IPS-18a (cell line): ENCODE measurements at regions not wholly inside any gene's neighbourhood (a gene's known extent, or its start where the extent isn't known, plus 50 kb on each side); places are given as distances from the start of the nearest gene placed in this dataset.

Experiments
- H3K27ac ChIP-seq: one replicate; pipeline ENCODE4 v1.5.1; 2013; ENCODE audit warnings: low read length
- H3K27me3 ChIP-seq: one replicate; pipeline ENCODE4 v1.6.1; 2013; ENCODE audit warnings: mild to moderate bottlenecking, low read length; ENCODE audit not compliant: control insufficient read depth, insufficient read depth
- H3K36me3 ChIP-seq: one replicate; pipeline ENCODE4 v1.6.1; 2013; ENCODE audit warnings: low read depth, low read length; ENCODE audit not compliant: control insufficient read depth
- H3K4me1 ChIP-seq: one replicate; pipeline ENCODE4 v1.6.1; 2013; ENCODE audit warnings: low read depth, low read length; ENCODE audit not compliant: control insufficient read depth
- H3K4me3 ChIP-seq: one replicate; pipeline ENCODE4 v1.5.1; 2013; ENCODE audit warnings: low read length
- H3K9ac ChIP-seq: one replicate; pipeline ENCODE4 v1.6.1; 2013; ENCODE audit warnings: mild to moderate bottlenecking, low read length, moderate library complexity
- H3K9me3 ChIP-seq: one replicate; pipeline ENCODE4 v1.6.1; 2013; ENCODE audit warnings: low read depth, low read length; ENCODE audit not compliant: control insufficient read depth

GRCh38 chr15:96031426-96032110 is 298.9 kb upstream of the NR2F2 start:
- H3K27me3 ChIP-seq, result no peaks in the 10 kb centered on the region
- H3K4me3 ChIP-seq, result no peak overlapping the region
- no peaks in the 10 kb centered on the region for H3K36me3 ChIP-seq
- no peak overlapping the region for H3K27ac ChIP-seq
- H3K9me3 ChIP-seq, result no peaks in the 10 kb centered on the region
- peaks cover 9% of the 10 kb centered on the region for H3K4me1 ChIP-seq
- H3K9ac ChIP-seq, result no peak overlapping the region

GRCh38 chr15:96035091-96035490 is 295.4 kb upstream of the NR2F2 start:
- Histone ChIP-seq H3K27ac (no peak overlapping the region), H3K9ac (no peak overlapping the region), H3K4me1 (peaks cover 15% of the 10 kb centered on the region), H3K4me3 (no peak overlapping the region), H3K9me3 (no peaks in the 10 kb centered on the region), H3K36me3 (no peaks in the 10 kb centered on the region), H3K27me3 (peaks cover 15% of the 10 kb centered on the region)

DNA sequence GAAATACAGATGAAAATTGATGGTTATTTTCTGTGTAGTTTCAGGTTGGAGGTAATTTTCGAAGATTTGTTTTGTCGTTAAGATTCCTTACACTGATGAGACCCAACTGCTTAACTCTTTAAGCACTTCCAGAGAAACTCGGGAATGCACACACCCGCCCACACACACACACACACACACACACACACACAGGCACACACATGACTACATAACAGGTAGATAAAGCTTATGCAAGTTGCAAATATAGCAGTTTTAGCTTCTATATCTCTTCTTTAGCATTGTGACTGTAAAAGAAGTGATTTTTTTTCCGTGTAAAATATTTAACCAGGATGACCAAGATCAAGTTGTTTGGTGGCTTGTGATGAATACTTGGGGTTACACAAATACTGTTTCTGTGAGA is 294.9 kb upstream of the NR2F2 start:
- Histone ChIP-seq H3K27ac (no peak overlapping the region), H3K4me3 (no peak overlapping the region), H3K27me3 (peaks cover 15% of the 10 kb centered on the region), H3K9me3 (no peaks in the 10 kb centered on the region), H3K9ac (no peak overlapping the region), H3K4me1 (peaks cover 15% of the 10 kb centered on the region), H3K36me3 (no peaks in the 10 kb centered on the region)

DNA sequence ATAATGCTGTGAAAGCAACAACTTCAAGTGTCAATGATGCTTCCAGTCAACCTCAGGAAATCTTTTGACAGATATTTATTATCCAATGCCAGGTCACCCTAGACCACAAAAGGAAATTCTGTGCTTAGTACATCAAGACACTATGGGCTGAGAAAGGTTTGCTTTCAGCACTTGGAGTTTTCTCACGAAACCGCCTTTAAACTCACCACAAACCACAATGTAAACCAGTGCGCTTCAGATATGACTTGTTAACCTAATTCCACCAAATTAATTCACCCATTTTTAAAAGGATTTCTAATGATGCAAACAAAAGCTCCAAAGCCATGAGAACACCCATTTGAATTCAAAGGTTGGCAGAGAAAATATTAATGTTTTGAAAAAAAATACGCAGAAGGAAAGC is 292.9 kb upstream of the NR2F2 start:
- H3K4me3 ChIP-seq, result no peak overlapping the region
- H3K9me3 ChIP-seq, result no peaks in the 10 kb centered on the region
- no peak overlapping the region for H3K27ac ChIP-seq
- peaks cover 15% of the 10 kb centered on the region for H3K4me1 ChIP-seq
- H3K9ac ChIP-seq, result no peak overlapping the region
- H3K36me3 ChIP-seq, result no peaks in the 10 kb centered on the region
- peaks cover 15% of the 10 kb centered on the region for H3K27me3 ChIP-seq

DNA sequence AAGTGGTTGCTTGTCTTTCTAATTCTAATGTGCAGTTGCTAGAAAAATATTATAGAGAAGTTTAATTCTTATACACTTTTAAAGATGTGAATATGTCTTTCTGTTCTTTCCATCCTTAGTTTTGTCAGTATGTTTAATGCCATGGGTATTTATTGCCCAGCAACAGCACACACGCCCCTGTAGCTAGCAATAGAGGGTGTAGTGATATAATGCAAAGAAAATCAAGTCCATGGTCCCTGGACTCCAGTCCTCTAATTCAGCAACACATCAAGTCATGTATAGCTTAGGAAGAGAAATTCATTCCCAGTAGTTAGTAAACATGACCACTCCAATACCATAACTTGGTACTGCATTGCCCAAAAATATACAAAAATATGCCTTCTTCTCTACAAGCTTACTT is 292.4 kb upstream of the NR2F2 start:
- peaks cover 15% of the 10 kb centered on the region for H3K4me1 ChIP-seq
- H3K9me3 ChIP-seq, result no peaks in the 10 kb centered on the region
- H3K27me3 ChIP-seq, result peaks cover 15% of the 10 kb centered on the region
- no peaks in the 10 kb centered on the region for H3K36me3 ChIP-seq
- no peak overlapping the region for H3K27ac ChIP-seq
- no peak overlapping the region for H3K4me3 ChIP-seq
- no peak overlapping the region for H3K9ac ChIP-seq

- Histone ChIP-seq H3K36me3 (no peaks in the 10 kb centered on the region), H3K4me1 (peaks cover 15% of the 10 kb centered on the region), H3K27me3 (peaks cover 15% of the 10 kb centered on the region), H3K4me3 (no peak overlapping the region), H3K9me3 (no peaks in the 10 kb centered on the region), H3K9ac (no peak overlapping the region), H3K27ac (no peak overlapping the region)
Observed at GRCh38 chr15:96038650-96039049, 291.9 kb upstream of the NR2F2 start.

GRCh38 chr15:96041982-96042733 is 288.3 kb upstream of the NR2F2 start:
- no peak overlapping the region for H3K27ac ChIP-seq
- H3K27me3 ChIP-seq, result peaks cover 15% of the 10 kb centered on the region
- H3K36me3 ChIP-seq, result no peaks in the 10 kb centered on the region
- no peak overlapping the region for H3K9ac ChIP-seq
- peaks cover 3% of the 10 kb centered on the region for H3K4me1 ChIP-seq
- no peaks in the 10 kb centered on the region for H3K9me3 ChIP-seq
- H3K4me3 ChIP-seq, result no peak overlapping the region

DNA sequence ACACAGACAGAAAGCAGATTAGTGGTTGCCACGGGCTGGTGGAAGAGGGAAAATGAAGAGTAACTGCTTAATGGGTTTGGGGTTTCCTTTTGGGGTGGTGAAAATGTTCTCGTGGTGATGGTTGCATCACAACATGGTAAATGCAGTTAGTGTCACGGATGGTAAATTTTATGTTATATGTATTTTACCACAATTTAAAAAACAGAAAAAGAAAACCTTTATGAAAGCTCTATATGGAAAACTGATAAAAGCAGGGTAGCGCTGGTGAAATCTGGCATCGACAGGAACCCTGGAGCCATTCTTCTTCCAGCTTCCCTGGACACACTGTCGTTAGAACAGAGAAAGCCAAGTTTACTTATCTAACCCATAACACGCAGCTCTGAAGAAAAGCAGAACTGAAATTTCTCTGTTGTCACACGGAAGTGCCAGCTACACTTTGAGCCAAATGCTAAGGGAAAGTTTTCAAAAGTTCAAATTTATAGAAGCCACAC is 287.7 kb upstream of the NR2F2 start:
- Histone ChIP-seq H3K9ac (no peak overlapping the region), H3K4me3 (no peak overlapping the region), H3K36me3 (no peaks in the 10 kb centered on the region), H3K4me1 (peaks cover under 1% of the 10 kb centered on the region), H3K27ac (no peak overlapping the region), H3K9me3 (no peaks in the 10 kb centered on the region), H3K27me3 (peaks cover 15% of the 10 kb centered on the region)

GRCh38 chr15:96043591-96044171 is 286.8 kb upstream of the NR2F2 start:
- H3K27me3 ChIP-seq, result peaks cover 10% of the 10 kb centered on the region

GRCh38 chr15:96046620-96047240 is 283.8 kb upstream of the NR2F2 start:
- no peak overlapping the region for H3K27ac ChIP-seq
- H3K9me3 ChIP-seq, result no peaks in the 10 kb centered on the region
- no peak overlapping the region for H3K9ac ChIP-seq
- H3K27me3 ChIP-seq, result peaks cover 24% of the 10 kb centered on the region
- no peaks in the 10 kb centered on the region for H3K4me1 ChIP-seq
- H3K36me3 ChIP-seq, result no peaks in the 10 kb centered on the region
- H3K4me3 ChIP-seq, result no peak overlapping the region

More at GRCh38 chr15:96043591-96044171, 286.8 kb upstream of the NR2F2 start:
- Histone ChIP-seq H3K36me3 (no peaks in the 10 kb centered on the region), H3K4me1 (no peaks in the 10 kb centered on the region), H3K4me3 (no peak overlapping the region), H3K9ac (no peak overlapping the region), H3K27ac (no peak overlapping the region), H3K9me3 (no peaks in the 10 kb centered on the region)

DNA sequence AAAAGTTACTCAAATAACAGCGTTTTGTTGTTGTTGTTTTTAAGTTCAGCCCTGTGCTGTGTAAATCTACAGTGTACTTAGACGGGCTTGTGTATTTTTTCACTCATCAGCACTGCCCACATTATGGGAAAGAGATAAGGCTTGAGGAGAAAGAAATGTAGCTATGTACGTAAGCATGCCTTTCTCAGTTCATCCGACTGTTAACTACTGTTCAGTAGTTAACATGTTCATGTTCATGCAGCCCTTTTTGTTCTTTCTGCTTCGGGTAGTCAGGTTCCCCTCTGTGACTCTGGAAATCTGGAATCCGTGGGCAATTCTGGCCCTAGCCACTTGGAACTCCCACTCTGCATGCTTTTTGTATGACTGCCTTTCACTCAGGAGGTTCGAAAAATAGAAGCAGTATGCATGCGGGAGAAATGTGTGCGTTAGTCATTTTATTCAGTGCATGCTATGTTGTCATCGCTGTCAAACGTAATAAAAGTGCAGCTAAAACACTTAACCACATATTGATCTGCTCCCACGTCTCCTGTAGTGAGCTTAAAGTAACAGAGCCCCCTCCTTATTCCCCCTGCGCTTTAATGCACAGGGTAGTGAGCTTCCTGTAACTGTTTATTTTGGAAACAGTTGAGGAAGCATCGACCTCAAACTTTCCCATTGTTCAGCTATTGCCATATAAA is 283.1 kb upstream of the NR2F2 start:
- Histone ChIP-seq H3K4me3 (no peak overlapping the region), H3K27me3 (peaks cover 31% of the 10 kb centered on the region), H3K36me3 (no peaks in the 10 kb centered on the region), H3K9me3 (no peaks in the 10 kb centered on the region), H3K27ac (no peak overlapping the region), H3K4me1 (peaks cover 3% of the 10 kb centered on the region), H3K9ac (no peak overlapping the region)
